Right lobe of liver (tissue), 6 donors: ENCODE measurements at regions not wholly inside any gene's neighbourhood (a gene's known extent, or its start where the extent isn't known, plus 50 kb on each side); places are given as distances from the start of the nearest gene placed in this dataset.

Experiments used
- ATAC-seq, 4 donors: fragments of 200-7000 bp; cut with Tn5 transposase; one replicate each; pipeline ENCODE4 v1.9.1; 2020; ENCODE audit warnings: mild to moderate bottlenecking in 4 of 4, moderate library complexity in 4 of 4
- DNase-seq, 3 donors: peaks; one replicate each; pipeline ENCODE4 v3.0.0-alpha.2; 2020
- H3K27ac ChIP-seq, 3 donors: fragments of 200-600 bp; one replicate each; pipeline ENCODE4 v1.8.0; 2022
- H3K27me3 ChIP-seq, 2 donors: fragments of 200-600 bp; one replicate each; pipeline ENCODE4 v1.8.0; 2022
- H3K36me3 ChIP-seq, 4 donors: fragments of 200-600 bp; sonication (generic) in 1 of 4; one replicate each; pipeline versions ENCODE4 v1.5.1 to v1.8.0; 2017 to 2022; ENCODE audit warnings: control low read depth in 1 of 4
- H3K4me1 ChIP-seq, 4 donors: fragments of 200-600 bp; sonication (generic) in 1 of 4; one replicate each; pipeline versions ENCODE4 v1.5.1 to v1.8.0; 2017 to 2022; ENCODE audit warnings: control low read depth in 1 of 4
- H3K4me3 ChIP-seq, 3 donors: fragments of 200-600 bp; one replicate each; pipeline ENCODE4 v1.8.0; 2022
- H3K9me3 ChIP-seq, 4 donors: fragments of 200-600 bp; sonication (generic) in 1 of 4; one replicate each; pipeline versions ENCODE4 v1.5.1 to v1.8.0; 2017 to 2022; ENCODE audit warnings: control low read depth in 1 of 4
- CTCF ChIP-seq, 4 donors: fragments of 200-600 bp in 3 of 4; fragments of 450-650 bp in 1 of 4; IDR thresholded peaks; one replicate each; pipeline versions ENCODE4 v1.5.1 to v1.8.0; 2016 to 2022; ENCODE audit warnings: antibody characterized with exemption in 4 of 4, mild to moderate bottlenecking in 2 of 4
- POLR2A ChIP-seq: fragments of 450-650 bp; IDR thresholded peaks from one replicate; pipeline ENCODE4 v1.6.1; 2017; ENCODE audit warnings: antibody characterized with exemption, mild to moderate bottlenecking
- WGBS: methylation state at CpG from one replicate; pipeline ENCODE4 v1.1.6; 2018; ENCODE audit warnings: low coverage, low lambda C conversion rate; ENCODE audit not compliant: insufficient coverage; ENCODE audit errors: missing lambda C conversion rate; 5-methylcytosine and 5-hydroxymethylcytosine counted together
- intact Hi-C, 2 donors: fragments of 100-400 bp; cut with DNase I; formaldehyde crosslinking; loops; one replicate each; pipeline versions ENCODE4 v1.11.2 to v1.14.1; 2022
- donor health status: DM: no; HTN: yes; CAD: no.
- donor health status: DM: no; HTN: no; CAD: no.
- donor health status: DM: no; HTN: no; CAD: no.
- donor health status: DM: no; HTN: yes; CAD: no.
- donor health status: DM: no; HTN: yes; CAD: no.

GRCh38 chr1:239311331-239311730 is 75.0 kb upstream of the CHRM3 start:
- Histone ChIP-seq H3K4me3 (no peak overlapping the region), H3K36me3 (no peaks in the 10 kb centered on the region), H3K27me3 (no peaks in the 10 kb centered on the region), H3K4me1 (peaks cover 0 to 5% (median 2%) of the 10 kb centered on the region in 4 donors), H3K27ac (no peak overlapping the region), H3K9me3 (no peaks in the 10 kb centered on the region)
- TF ChIP-seq CTCF (IDR thresholded peaks at IDR 0.05): no peak
- TF ChIP-seq POLR2A: no peak
- WGBS: 77% methylated on average over 3 of the region's 5 CpGs
- intact Hi-C loops: no loop called here
- no peak for ATAC-seq
- no peak for DNase-seq

DNA sequence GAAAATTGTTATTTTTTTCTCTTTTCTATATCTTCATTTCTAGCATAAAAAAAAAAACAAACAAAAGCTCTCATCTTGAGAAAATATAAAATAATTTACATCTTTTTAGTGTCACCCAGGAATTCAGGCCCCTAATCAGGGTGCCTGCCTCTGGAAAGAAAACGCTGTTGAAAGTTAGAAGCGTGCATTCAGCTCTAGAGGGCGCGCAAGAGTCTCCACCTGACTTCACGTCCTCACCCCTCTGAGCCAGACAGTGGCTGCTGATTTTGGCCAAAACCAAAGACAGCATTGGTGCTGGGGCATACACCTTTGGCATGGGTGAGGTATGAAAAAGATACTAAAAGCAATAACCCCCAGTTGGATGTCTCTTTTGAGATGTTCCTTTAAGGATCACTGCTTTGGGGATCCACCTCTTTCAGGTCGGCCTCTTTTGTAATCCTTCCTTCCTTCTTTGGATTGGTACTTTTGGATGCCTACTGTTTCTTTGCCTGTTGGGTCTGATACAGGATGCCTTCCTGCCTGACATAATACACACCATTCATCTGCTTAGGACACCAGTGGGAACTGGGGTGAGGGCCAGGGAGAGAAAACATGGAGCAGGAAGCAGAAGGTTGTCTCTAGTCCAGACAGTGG is 77.6 kb upstream of the CHRM3 start:
- peak; percentile 88 to 96 (median 90) for ATAC-seq
- peak in 2 of 3 donors; percentile 50 to 64 for DNase-seq
- intact Hi-C loops: no loop called here

DNA sequence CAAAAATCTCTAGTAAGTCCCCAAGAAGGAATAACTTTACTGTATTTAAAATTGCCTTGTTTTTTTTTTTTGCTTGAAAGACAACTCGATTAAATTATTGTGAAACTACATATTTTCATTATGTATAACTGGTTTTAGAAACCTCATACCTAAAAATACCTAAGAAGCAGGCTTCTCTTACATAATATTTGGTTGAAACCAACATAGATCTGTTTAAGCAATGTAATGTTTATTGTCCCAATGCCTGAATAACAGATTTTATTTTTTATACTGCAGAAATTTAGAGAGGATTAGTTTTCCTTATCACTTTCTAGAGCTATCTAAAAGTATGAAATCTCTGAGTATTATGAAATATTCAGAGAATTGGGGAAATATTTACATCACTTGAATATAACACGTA is 78.5 kb upstream of the CHRM3 start:
- no peaks in the 10 kb centered on the region for H3K27me3 ChIP-seq
- no peak for ATAC-seq
- DNase-seq: no peak
- H3K4me1 ChIP-seq: no peaks in the 10 kb centered on the region
- TF ChIP-seq CTCF (IDR thresholded peaks at IDR 0.05): no peak
- TF ChIP-seq POLR2A: no peak
- no peaks in the 10 kb centered on the region for H3K9me3 ChIP-seq
- intact Hi-C loops: no loop called here
- H3K4me3 ChIP-seq: no peak overlapping the region
- WGBS: 27% methylated on average over 2 of the region's 2 CpGs
- H3K27ac ChIP-seq: no peak overlapping the region
- H3K36me3 ChIP-seq: no peaks in the 10 kb centered on the region

More for the DNA sequence above, 77.6 kb upstream of the CHRM3 start:
- Histone ChIP-seq H3K27me3 (no peaks in the 10 kb centered on the region), H3K9me3 (no peaks in the 10 kb centered on the region), H3K4me3 (no peak overlapping the region), H3K36me3 (no peaks in the 10 kb centered on the region), H3K4me1 (no peaks in the 10 kb centered on the region), H3K27ac (no peak overlapping the region)
- no peak for TF ChIP-seq POLR2A
- TF ChIP-seq CTCF (IDR thresholded peaks at IDR 0.05): peak; percentile 38 to 72 (median 64)
- 20% methylated on average over 6 of the region's 6 CpGs for WGBS

DNA sequence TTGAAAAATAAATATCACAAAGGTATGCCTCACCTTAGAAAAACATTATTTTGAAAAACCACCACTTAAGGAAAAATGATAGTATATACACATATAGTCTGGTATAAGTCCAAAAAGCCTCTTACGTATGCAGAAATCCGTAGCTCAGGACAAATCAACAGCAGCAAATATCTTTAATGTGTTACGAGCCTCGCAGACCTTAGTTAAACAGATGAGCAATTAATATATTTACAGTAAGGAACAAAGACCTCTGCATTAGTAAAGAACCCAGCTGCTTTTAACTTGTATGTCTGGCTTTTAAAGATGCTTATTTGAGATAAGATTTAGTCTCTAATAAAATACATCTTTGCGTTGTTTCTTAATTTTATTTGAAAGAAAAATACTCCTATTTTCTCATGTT is 79.9 kb upstream of the CHRM3 start:
- ATAC-seq (no peak), DNase-seq (no peak)
- TF ChIP-seq POLR2A: no peak
- TF ChIP-seq CTCF (IDR thresholded peaks at IDR 0.05): no peak
- Histone ChIP-seq H3K36me3 (no peaks in the 10 kb centered on the region), H3K9me3 (no peaks in the 10 kb centered on the region), H3K4me1 (no peaks in the 10 kb centered on the region), H3K27me3 (no peaks in the 10 kb centered on the region), H3K27ac (no peak overlapping the region), H3K4me3 (no peak overlapping the region)
- WGBS: 77% methylated on average over 5 of the region's 5 CpGs
- intact Hi-C loops: no loop called here

GRCh38 chr1:239303289-239303688 is 83.1 kb upstream of the CHRM3 start:
- Histone ChIP-seq H3K9me3 (no peaks in the 10 kb centered on the region), H3K27ac (no peak overlapping the region), H3K36me3 (no peaks in the 10 kb centered on the region), H3K27me3 (no peaks in the 10 kb centered on the region), H3K4me3 (no peak overlapping the region), H3K4me1 (no peaks in the 10 kb centered on the region)
- no peak for TF ChIP-seq CTCF (IDR thresholded peaks at IDR 0.05)
- TF ChIP-seq POLR2A: no peak
- ATAC-seq: no peak
- intact Hi-C loops: no loop called here
- DNase-seq: no peak
- WGBS: 86% methylated on average over 9 of the region's 9 CpGs
